OCI-LY1 (cell line): ENCODE measurements at regions not wholly inside any gene's neighbourhood (a gene's known extent, or its start where the extent isn't known, plus 50 kb on each side); places are given as distances from the start of the nearest gene placed in this dataset.

Experiments
- H2AFZ ChIP-seq: fragments of 200-600 bp; sonication (generic), shearing (Covaris generic); 2 replicates; pipeline ENCODE4 v1.6.0; 2014; ENCODE audit warnings: antibody characterized with exemption, mild to moderate bottlenecking, low read length
- H3F3A ChIP-seq: fragments of 200-600 bp; sonication (generic), shearing (Covaris generic); 2 replicates; pipeline ENCODE4 v1.6.0; 2014; ENCODE audit warnings: mild to moderate bottlenecking, antibody characterized with exemption, low read length, moderate library complexity; ENCODE audit not compliant: insufficient read depth
- H3K27ac ChIP-seq: fragments of 200-600 bp; sonication (generic); 2 replicates; pipeline ENCODE4 v1.5.1; 2014; ENCODE audit warnings: low read length, mixed run types, mild to moderate bottlenecking, low read depth; ENCODE audit not compliant: poor library complexity, severe bottlenecking
- H3K27me3 ChIP-seq: fragments of 200-600 bp; sonication (generic); 2 replicates; pipeline ENCODE4 v1.6.0; 2014; ENCODE audit warnings: antibody characterized with exemption, mild to moderate bottlenecking, low read length, moderate library complexity; ENCODE audit not compliant: insufficient read depth
- H3K36me3 ChIP-seq: fragments of 200-600 bp; sonication (generic); 2 replicates; pipeline ENCODE4 v1.6.1; 2014; ENCODE audit warnings: mild to moderate bottlenecking, antibody characterized with exemption, low read length, moderate library complexity, mixed read lengths; ENCODE audit not compliant: insufficient read depth
- H3K4me1 ChIP-seq: fragments of 200-600 bp; sonication (generic); 2 replicates; pipeline ENCODE4 v1.5.1; 2014; ENCODE audit warnings: mild to moderate bottlenecking, low read length, moderate library complexity; ENCODE audit not compliant: insufficient read depth, severe bottlenecking
- H3K4me2 ChIP-seq: fragments of 200-600 bp; sonication (generic), shearing (Covaris generic); 2 replicates; pipeline ENCODE4 v1.6.1; 2014; ENCODE audit warnings: low read length
- H3K4me3 ChIP-seq: fragments of 200-600 bp; sonication (generic); 2 replicates; pipeline ENCODE4 v1.5.1; 2014; ENCODE audit warnings: low read length, low read depth, mild to moderate bottlenecking, mixed read lengths; ENCODE audit not compliant: poor library complexity, severe bottlenecking
- H3K79me2 ChIP-seq: fragments of 200-600 bp; shearing (Covaris generic); 2 replicates; pipeline ENCODE4 v1.6.1; 2016; ENCODE audit warnings: mixed run types, low read length, mixed read lengths; ENCODE audit not compliant: insufficient read depth
- H3K9ac ChIP-seq: fragments of 200-600 bp; sonication (generic), shearing (Covaris generic); 2 replicates; pipeline ENCODE4 v1.6.1; 2014; ENCODE audit warnings: mild to moderate bottlenecking, low read length, mixed read lengths
- H3K9me2 ChIP-seq: fragments of 200-600 bp; sonication (generic), shearing (Covaris generic); 2 replicates; pipeline ENCODE4 v1.6.1; 2014; ENCODE audit warnings: low read depth, mild to moderate bottlenecking, low read length, mixed read lengths
- H3K9me3 ChIP-seq: fragments of 200-600 bp; shearing (Covaris generic); 2 replicates; pipeline ENCODE4 v1.6.1; 2014; ENCODE audit warnings: low read length, mixed read lengths
- H4K20me1 ChIP-seq: fragments of 200-600 bp; sonication (generic), shearing (Covaris generic); 2 replicates; pipeline ENCODE4 v1.6.0; 2016; ENCODE audit warnings: mild to moderate bottlenecking, low read length; ENCODE audit not compliant: insufficient read depth
- EZH2 ChIP-seq: fragments of 200-600 bp; sonication (generic), shearing (Covaris generic); IDR thresholded peaks from 2 replicates; pipeline ENCODE4 v1.8.0; 2017; ENCODE audit warnings: borderline replicate concordance, mixed run types, mild to moderate bottlenecking, antibody characterized with exemption, low read length, moderate library complexity, mixed read lengths
- TF ChIP-seq, protein P1 (sequence below): fragments of 200-600 bp; sonication (generic), shearing (Covaris generic); IDR thresholded peaks from 2 replicates; pipeline ENCODE4 v1.5.1; 2017; ENCODE audit warnings: mild to moderate bottlenecking, antibody characterized with exemption, low read length, moderate library complexity, mixed read lengths

DNA sequence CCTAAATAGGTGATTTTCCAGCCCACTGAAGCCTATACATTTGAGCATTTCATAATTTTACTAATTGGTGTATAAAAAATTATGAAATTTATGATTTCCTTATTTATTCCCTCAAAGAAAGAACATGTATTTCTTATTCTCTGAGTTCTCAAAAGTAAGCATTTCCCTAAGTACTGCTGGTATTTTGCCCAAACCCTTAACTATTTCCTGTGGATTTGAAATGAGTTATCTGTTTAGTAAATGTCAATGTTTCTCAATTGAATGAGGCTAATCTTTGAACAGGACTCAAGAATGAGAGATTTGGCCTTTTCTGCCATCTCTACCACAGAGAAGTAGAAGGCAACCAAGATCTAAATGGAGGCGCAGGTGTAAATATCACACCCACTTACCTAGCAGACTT, 751.7 kb downstream of the TLE1 start:
- no peak overlapping the region for H3K4me2 ChIP-seq
- no peaks in the 10 kb centered on the region for H3K9me3 ChIP-seq
- no peak overlapping the region for H3K27ac ChIP-seq
- H3K9me2 ChIP-seq = no peaks in the 10 kb centered on the region
- no peak overlapping the region for H3K4me3 ChIP-seq
- no peak overlapping the region for H3K9ac ChIP-seq
- H3K27me3 ChIP-seq = no peaks in the 10 kb centered on the region
- H3K36me3 ChIP-seq = no peaks in the 10 kb centered on the region
- no peaks in the 10 kb centered on the region for H3K4me1 ChIP-seq
- H3K79me2 ChIP-seq = no peaks in the 10 kb centered on the region
- no peaks in the 10 kb centered on the region for H4K20me1 ChIP-seq
- TF ChIP-seq, protein P1, sequence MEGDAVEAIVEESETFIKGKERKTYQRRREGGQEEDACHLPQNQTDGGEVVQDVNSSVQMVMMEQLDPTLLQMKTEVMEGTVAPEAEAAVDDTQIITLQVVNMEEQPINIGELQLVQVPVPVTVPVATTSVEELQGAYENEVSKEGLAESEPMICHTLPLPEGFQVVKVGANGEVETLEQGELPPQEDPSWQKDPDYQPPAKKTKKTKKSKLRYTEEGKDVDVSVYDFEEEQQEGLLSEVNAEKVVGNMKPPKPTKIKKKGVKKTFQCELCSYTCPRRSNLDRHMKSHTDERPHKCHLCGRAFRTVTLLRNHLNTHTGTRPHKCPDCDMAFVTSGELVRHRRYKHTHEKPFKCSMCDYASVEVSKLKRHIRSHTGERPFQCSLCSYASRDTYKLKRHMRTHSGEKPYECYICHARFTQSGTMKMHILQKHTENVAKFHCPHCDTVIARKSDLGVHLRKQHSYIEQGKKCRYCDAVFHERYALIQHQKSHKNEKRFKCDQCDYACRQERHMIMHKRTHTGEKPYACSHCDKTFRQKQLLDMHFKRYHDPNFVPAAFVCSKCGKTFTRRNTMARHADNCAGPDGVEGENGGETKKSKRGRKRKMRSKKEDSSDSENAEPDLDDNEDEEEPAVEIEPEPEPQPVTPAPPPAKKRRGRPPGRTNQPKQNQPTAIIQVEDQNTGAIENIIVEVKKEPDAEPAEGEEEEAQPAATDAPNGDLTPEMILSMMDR = no peak
- no peak overlapping the region for H2AFZ ChIP-seq
- no peaks in the 10 kb centered on the region for H3F3A ChIP-seq

DNA sequence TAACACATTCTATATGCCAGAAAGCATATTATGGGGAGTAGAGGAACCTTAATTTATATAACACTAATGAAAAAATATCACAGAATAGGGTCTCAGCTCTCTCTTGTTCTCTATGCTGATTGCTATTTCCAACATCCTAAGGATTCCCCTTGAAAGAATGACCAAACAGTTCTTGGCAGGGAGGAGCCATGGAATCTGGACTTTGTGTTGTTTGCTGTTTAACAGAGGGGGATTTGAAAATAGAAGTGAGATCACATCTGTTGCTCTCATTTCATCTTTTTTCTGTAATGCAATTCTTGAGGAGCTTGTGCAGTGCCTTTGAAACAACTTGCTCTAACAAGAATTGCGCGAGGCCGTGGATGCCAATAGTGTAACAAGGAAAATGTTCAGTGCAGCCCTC, 755.3 kb downstream of the TLE1 start:
- H3K9ac ChIP-seq = no peak overlapping the region
- no peaks in the 10 kb centered on the region for H3K27me3 ChIP-seq
- no peaks in the 10 kb centered on the region for H3K9me2 ChIP-seq
- H2AFZ ChIP-seq = no peak overlapping the region
- H3K9me3 ChIP-seq = no peaks in the 10 kb centered on the region
- no peak overlapping the region for H3K4me2 ChIP-seq
- no peaks in the 10 kb centered on the region for H3F3A ChIP-seq
- no peaks in the 10 kb centered on the region for H3K79me2 ChIP-seq
- no peak for TF ChIP-seq EZH2
- TF ChIP-seq, protein P1 = no peak
- no peak overlapping the region for H3K27ac ChIP-seq
- no peaks in the 10 kb centered on the region for H3K36me3 ChIP-seq
- H3K4me3 ChIP-seq = no peak overlapping the region
- H3K4me1 ChIP-seq = no peaks in the 10 kb centered on the region
- H4K20me1 ChIP-seq = no peaks in the 10 kb centered on the region

DNA sequence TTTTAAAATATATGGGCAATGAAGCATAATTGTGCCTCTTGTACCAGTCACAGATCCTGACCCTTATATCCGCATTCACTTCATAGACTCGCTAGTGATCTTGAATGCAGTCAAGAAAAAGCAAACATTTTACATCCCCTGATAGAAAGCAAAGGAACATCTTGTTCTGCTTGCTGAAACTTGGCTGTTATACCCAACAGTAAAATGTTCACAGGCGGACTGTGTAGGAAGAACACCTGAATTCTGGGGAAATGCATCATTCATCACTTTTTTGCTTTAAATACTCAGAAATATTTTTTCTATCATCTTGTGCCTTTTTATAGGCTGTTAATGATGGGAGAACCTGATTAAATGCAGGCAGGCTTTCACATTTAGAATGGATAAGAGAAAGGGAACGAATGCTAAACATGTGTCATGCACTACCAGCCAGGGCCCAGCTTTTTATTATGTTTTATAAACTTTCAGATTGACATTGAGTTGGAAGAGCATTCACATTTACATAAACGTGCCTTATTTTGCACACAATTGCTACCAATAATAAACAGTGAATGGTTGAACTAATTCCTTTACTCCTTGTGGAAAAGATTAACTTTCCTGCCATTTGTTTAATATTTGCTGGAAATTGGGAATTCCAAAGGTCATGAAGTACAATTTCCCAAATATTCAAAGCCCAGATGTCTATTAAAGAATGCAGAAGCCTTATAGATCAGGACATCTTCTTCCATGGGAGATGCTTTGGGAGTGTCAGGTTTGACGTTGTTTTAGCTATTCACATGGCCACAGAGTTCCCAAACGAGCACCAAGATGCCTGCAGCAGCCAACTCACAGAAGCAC, 756.2 kb downstream of the TLE1 start:
- TF ChIP-seq, protein P1 = no peak
- TF ChIP-seq EZH2 = no peak
- Histone ChIP-seq H3K9me2 (no peaks in the 10 kb centered on the region), H2AFZ (no peak overlapping the region), H3K4me3 (no peak overlapping the region), H3K27me3 (no peaks in the 10 kb centered on the region), H3F3A (no peaks in the 10 kb centered on the region), H3K36me3 (no peaks in the 10 kb centered on the region), H3K4me1 (no peaks in the 10 kb centered on the region), H3K79me2 (no peaks in the 10 kb centered on the region), H3K27ac (no peak overlapping the region), H3K9ac (no peak overlapping the region), H4K20me1 (no peaks in the 10 kb centered on the region), H3K9me3 (no peaks in the 10 kb centered on the region), H3K4me2 (no peak overlapping the region)
